HCT116 (cell line): ENCODE measurements at regions not wholly inside any gene's neighbourhood (a gene's known extent, or its start where the extent isn't known, plus 50 kb on each side); places are given as distances from the start of the nearest gene placed in this dataset.

Experiments used
- ATAC-seq: fragments of 200-7000 bp; cut with Tn5 transposase; 2 replicates; pipeline ENCODE4 v1.9.1; 2020; ENCODE audit warnings: mild to moderate bottlenecking, moderate library complexity
- BruUV-seq: library from RNA; stranded (reverse); fragments of 400-500 nt; replicated peaks from 2 replicates; lab custom pipeline; 2021; lab: Mats Ljungman, UMichigan
- CTCF ChIA-PET: fragments of 300-600 bp; sonication (Branson Sonifier 250); formaldehyde crosslinking; loops from one replicate; lab custom pipeline; 2021; ENCODE audit warnings: antibody characterized with exemption; lab: Charles Lee
- POLR2A ChIA-PET: fragments of 300-600, 350-600 bp; sonication (Branson Sonifier 250); formaldehyde crosslinking; loops from one replicate; lab custom pipeline; 2021; ENCODE audit warnings: antibody characterized with exemption; lab: Charles Lee
- RAD21 ChIA-PET, 2 experiments: fragments of 300-600 bp; sonication (Branson Sonifier 250); formaldehyde crosslinking; loops; one replicate each; lab custom pipeline; 2023; ENCODE audit warnings: low total read pairs in 2 of 2; ENCODE audit not compliant: uncharacterized antibody in 2 of 2, unreplicated experiment in 2 of 2, low non-redundant PET in 1 of 2; lab: Charles Lee
- DNase-seq: peaks from one replicate; pipeline ENCODE4 v3.0.0-alpha.2; 2010; ENCODE audit warnings: low read depth, low spot score
- H2AFZ ChIP-seq: fragments of 200-600 bp; shearing (Covaris generic), sonication (generic); 2 replicates; pipeline ENCODE4 v1.6.1; 2017; ENCODE audit warnings: low read depth, mixed run types, mixed read lengths, antibody characterized with exemption, low read length; ENCODE audit not compliant: poor library complexity, severe bottlenecking
- H3K27ac ChIP-seq: 2 replicates; pipeline ENCODE4 v1.5.1; 2012; ENCODE audit warnings: low read depth, low read length
- H3K27me3 ChIP-seq: fragments of 200-600 bp; sonication (generic); 2 replicates; pipeline ENCODE4 v1.6.1; 2016; ENCODE audit warnings: mixed run types, low read length, mixed read lengths; ENCODE audit not compliant: insufficient read depth
- H3K36me3 ChIP-seq, 2 experiments: fragments of 200-500 bp in 1 of 2; fragments of 200-600 bp in 1 of 2; sonication (Bioruptor generic) in 1 of 2; sonication (generic) in 1 of 2; 2 replicates each; pipeline versions ENCODE4 v1.5.1 to v1.6.1; 2014 to 2016; ENCODE audit warnings: low read length in 2 of 2, inconsistent platforms in 1 of 2, mixed read lengths in 1 of 2, mixed run types in 1 of 2; ENCODE audit not compliant: insufficient read depth in 2 of 2, control insufficient read depth in 1 of 2
- H3K4me1 ChIP-seq, 2 experiments: fragments of 200-600 bp in 1 of 2; sonication (generic) in 1 of 2; 2 replicates each; pipeline versions ENCODE4 v1.5.1 to v1.6.1; 2012 to 2017; ENCODE audit warnings: low read length in 2 of 2, inconsistent platforms in 1 of 2, mild to moderate bottlenecking in 1 of 2, mixed read lengths in 1 of 2, mixed run types in 1 of 2, moderate library complexity in 1 of 2; ENCODE audit not compliant: insufficient read depth in 2 of 2, control insufficient read depth in 1 of 2
- H3K4me2 ChIP-seq: fragments of 200-600 bp; sonication (generic); 2 replicates; pipeline ENCODE4 v1.6.1; 2017; ENCODE audit warnings: mixed run types, low read length, mixed read lengths
- H3K4me3 ChIP-seq, 2 experiments: fragments of 200-600 bp in 1 of 2; sonication (generic) in 1 of 2; replicated peaks in 1 of 2; 2 replicates each; pipeline ENCODE4 v1.5.1; 2011 to 2016; ENCODE audit warnings: low read length in 2 of 2, control low read depth in 1 of 2, low read depth in 1 of 2, mild to moderate bottlenecking in 1 of 2, mixed read lengths in 1 of 2, mixed run types in 1 of 2
- H3K79me2 ChIP-seq: fragments of 200-600 bp; sonication (generic); 2 replicates; pipeline ENCODE4 v1.6.1; 2017; ENCODE audit warnings: mild to moderate bottlenecking, mixed run types, low read length, moderate library complexity, mixed read lengths; ENCODE audit not compliant: insufficient read depth
- H3K9ac ChIP-seq: fragments of 200-600 bp; sonication (generic); 2 replicates; pipeline ENCODE4 v1.6.1; 2016; ENCODE audit warnings: low read length, mixed read lengths
- H3K9me2 ChIP-seq: fragments of 200-600 bp; sonication (generic), shearing (Covaris generic); 2 replicates; pipeline ENCODE4 v1.6.1; 2017; ENCODE audit warnings: mixed run types, mild to moderate bottlenecking, moderate library complexity; ENCODE audit not compliant: insufficient read depth
- H3K9me3 ChIP-seq, 2 experiments: fragments of 200-500 bp in 1 of 2; fragments of 200-600 bp in 1 of 2; sonication (Bioruptor generic) in 1 of 2; sonication (generic) in 1 of 2; 2 replicates each; pipeline ENCODE4 v1.6.1; 2014 to 2017; ENCODE audit warnings: low read length in 2 of 2, mixed read lengths in 2 of 2, inconsistent platforms in 1 of 2, low read depth in 1 of 2, mild to moderate bottlenecking in 1 of 2, mixed run types in 1 of 2, moderate library complexity in 1 of 2; ENCODE audit not compliant: control insufficient read depth in 1 of 2, insufficient read depth in 1 of 2
- H4K20me1 ChIP-seq: fragments of 200-600 bp; sonication (generic), shearing (Covaris generic); 2 replicates; pipeline ENCODE4 v1.6.1; 2017; ENCODE audit warnings: mixed run types, mild to moderate bottlenecking, moderate library complexity; ENCODE audit not compliant: insufficient read depth
- CBX3 ChIP-seq: IDR thresholded peaks from 2 replicates; pipeline ENCODE4 v1.6.1; 2012; ENCODE audit warnings: low read depth
- CEBPB ChIP-seq: IDR thresholded peaks from 2 replicates; pipeline ENCODE4 v1.6.1; 2012; ENCODE audit warnings: low read depth
- JUND ChIP-seq: IDR thresholded peaks from 2 replicates; pipeline ENCODE4 v1.6.1; 2012
- POLR2AphosphoS5 ChIP-seq: IDR thresholded peaks from 2 replicates; pipeline ENCODE4 v1.6.1; 2011; ENCODE audit warnings: mild to moderate bottlenecking, low read depth, low read length, moderate library complexity
- RAD21 ChIP-seq: IDR thresholded peaks from 2 replicates; pipeline ENCODE4 v1.6.1; 2012; ENCODE audit warnings: low read depth, mild to moderate bottlenecking
- SRF ChIP-seq: IDR thresholded peaks from 2 replicates; pipeline ENCODE4 v1.6.1; 2012; ENCODE audit warnings: low read depth
- YY1 ChIP-seq: IDR thresholded peaks from 2 replicates; pipeline ENCODE4 v1.6.1; 2011; ENCODE audit warnings: low read length, low read depth, moderate library complexity, mild to moderate bottlenecking; ENCODE audit not compliant: insufficient replicate concordance; ENCODE audit errors: extremely low read depth
- ZBTB33 ChIP-seq: IDR thresholded peaks from 2 replicates; pipeline ENCODE4 v1.6.1; 2011; ENCODE audit warnings: mild to moderate bottlenecking, low read length, moderate library complexity; ENCODE audit not compliant: insufficient replicate concordance; ENCODE audit errors: extremely low read depth
- ZFX ChIP-seq: fragments of 450-650 bp; IDR thresholded peaks from 2 replicates; pipeline ENCODE4 v1.6.1; 2017
- intact Hi-C: fragments of 100-400 bp; cut with micrococcal nuclease; formaldehyde crosslinking; loops from 2 replicates; pipeline ENCODE4 v1.10.0; 2022
- TF ChIP-seq, protein P1 (sequence below): IDR thresholded peaks from 2 replicates; pipeline ENCODE4 v1.6.1; 2012
- TF ChIP-seq, protein P2 (sequence below): IDR thresholded peaks from 2 replicates; pipeline ENCODE4 v1.6.1; 2012
- TF ChIP-seq, protein P3 (sequence below), 3 experiments: fragments of 200-600 bp in 1 of 3; sonication (generic) in 1 of 3; IDR thresholded peaks in 2 of 3; conservative IDR thresholded peaks in 1 of 3; 2 replicates each; pipeline ENCODE4 v1.5.1; 2012 to 2017; ENCODE audit warnings: low read depth in 2 of 3, low read length in 2 of 3, antibody characterized with exemption in 1 of 3, borderline replicate concordance in 1 of 3, control low read depth in 1 of 3, mild to moderate bottlenecking in 1 of 3, mixed read lengths in 1 of 3, mixed run types in 1 of 3, moderate library complexity in 1 of 3; ENCODE audit not compliant: insufficient read depth in 1 of 3

DNA sequence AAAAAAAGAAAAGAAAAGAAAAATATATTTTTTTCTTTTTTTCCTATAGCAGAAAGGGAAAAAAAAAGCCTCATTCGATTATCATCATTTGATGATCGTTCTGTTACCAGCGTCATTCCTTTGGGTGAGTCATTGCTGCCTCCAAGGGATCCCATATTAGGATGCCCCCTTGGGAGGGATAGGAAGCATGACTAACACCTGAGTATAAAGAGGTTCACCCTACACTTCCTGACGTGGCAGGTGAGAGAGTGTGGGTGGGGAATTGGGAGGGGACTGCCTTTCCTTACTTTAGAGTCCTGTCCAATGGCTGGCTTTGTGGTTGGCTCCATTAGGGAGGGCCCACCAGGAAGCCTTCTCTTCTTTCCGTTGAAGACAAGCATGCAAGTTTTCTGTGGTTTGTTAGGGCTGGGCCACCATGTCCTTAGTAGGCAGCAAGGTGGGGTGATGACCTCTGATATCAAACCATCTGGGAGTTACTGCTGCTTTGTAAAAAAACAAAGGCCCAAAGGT lies 56.1 kb upstream of the FUT8 start (continued):
- TF ChIP-seq CBX3 (0 out of 2 replicates have a peak, but pooled peaks have one; percentile 35), SRF (peak; percentile 99), RAD21 (peak; percentile 30; the same call in 1 of the 2 replicates), ZFX (no peak)

DNA sequence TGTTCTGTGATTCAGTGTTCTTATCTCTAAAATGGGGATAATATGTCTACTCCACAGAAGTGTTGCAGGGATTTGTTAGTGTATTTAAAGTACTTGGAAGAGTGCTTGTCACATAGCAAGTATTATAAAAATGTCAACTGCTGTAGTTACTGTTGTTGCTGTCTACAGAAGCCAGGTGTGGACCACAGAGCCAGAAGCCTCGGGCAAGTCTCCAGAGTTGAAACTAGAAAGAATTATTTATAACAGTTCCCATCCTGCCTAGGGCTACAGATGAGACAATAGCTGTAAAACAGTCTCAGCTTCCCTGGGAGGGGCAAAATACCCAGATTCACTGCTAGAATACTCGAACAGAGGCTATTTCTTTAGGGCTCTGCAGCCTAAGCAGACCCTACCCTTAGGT lies 55.4 kb upstream of the FUT8 start:
- intact Hi-C loops, result loop anchor here (5.0 kb wide), 3 partner anchors 65 to 120 kb away; no protein-coding TSS in a partner anchor
- Histone ChIP-seq H3K27ac (peak overlapping the region; percentile 60), H2AFZ (no peak overlapping the region), H3K4me1 (peaks cover 27 to 69% of the 10 kb centered on the region in 2 experiments), H3K79me2 (no peaks in the 10 kb centered on the region), H3K27me3 (no peaks in the 10 kb centered on the region), H3K4me2 (peak overlapping the region; percentile 86), H3K9ac (peak overlapping the region; percentile 62)
- ChIA-PET POLR2A (no interaction called here), CTCF (no interaction called here)
- TF ChIP-seq JUND (no peak), YY1 (no peak), ZFX (no peak), ZBTB33 (no peak), SRF (no peak), CBX3 (no peak), POLR2AphosphoS5 (no peak; the same call in 1 of the 2 replicates), CEBPB (no peak)
- TF ChIP-seq, protein P1, sequence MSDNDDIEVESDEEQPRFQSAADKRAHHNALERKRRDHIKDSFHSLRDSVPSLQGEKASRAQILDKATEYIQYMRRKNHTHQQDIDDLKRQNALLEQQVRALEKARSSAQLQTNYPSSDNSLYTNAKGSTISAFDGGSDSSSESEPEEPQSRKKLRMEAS, result no peak
- TF ChIP-seq, protein P2, sequence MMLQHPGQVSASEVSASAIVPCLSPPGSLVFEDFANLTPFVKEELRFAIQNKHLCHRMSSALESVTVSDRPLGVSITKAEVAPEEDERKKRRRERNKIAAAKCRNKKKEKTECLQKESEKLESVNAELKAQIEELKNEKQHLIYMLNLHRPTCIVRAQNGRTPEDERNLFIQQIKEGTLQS, result no peak
- TF ChIP-seq, protein P3, sequence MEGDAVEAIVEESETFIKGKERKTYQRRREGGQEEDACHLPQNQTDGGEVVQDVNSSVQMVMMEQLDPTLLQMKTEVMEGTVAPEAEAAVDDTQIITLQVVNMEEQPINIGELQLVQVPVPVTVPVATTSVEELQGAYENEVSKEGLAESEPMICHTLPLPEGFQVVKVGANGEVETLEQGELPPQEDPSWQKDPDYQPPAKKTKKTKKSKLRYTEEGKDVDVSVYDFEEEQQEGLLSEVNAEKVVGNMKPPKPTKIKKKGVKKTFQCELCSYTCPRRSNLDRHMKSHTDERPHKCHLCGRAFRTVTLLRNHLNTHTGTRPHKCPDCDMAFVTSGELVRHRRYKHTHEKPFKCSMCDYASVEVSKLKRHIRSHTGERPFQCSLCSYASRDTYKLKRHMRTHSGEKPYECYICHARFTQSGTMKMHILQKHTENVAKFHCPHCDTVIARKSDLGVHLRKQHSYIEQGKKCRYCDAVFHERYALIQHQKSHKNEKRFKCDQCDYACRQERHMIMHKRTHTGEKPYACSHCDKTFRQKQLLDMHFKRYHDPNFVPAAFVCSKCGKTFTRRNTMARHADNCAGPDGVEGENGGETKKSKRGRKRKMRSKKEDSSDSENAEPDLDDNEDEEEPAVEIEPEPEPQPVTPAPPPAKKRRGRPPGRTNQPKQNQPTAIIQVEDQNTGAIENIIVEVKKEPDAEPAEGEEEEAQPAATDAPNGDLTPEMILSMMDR (IDR thresholded peaks at IDR 0.05 in 2 of 3, conservative IDR thresholded peaks at IDR 0.05 in 1 of 3; ENCODE audit: borderline replicate concordance in 1 of 3, insufficient read depth in 1 of 3, low read depth in 2 of 3, low read length in 2 of 3), result no peak
- TF ChIP-seq, all 23 proteins: peak for 0
- Histone ChIP-seq H3K4me3 (peak overlapping the region; percentile 49 to 50), H4K20me1 (no peaks in the 10 kb centered on the region), H3K9me3 (no peaks in the 10 kb centered on the region), H3K36me3 (no peaks in the 10 kb centered on the region), H3K9me2 (no peaks in the 10 kb centered on the region)
- DNase-seq, result no peak
- ATAC-seq, result peak; percentile 0; the same call in 1 of the 2 replicates
- RAD21 ChIA-PET, result no interaction called here
- no TSS peak for BruUV-seq
